ENCODE measurements at regions not wholly inside any gene's neighbourhood (a gene's known extent, or its start where the extent isn't known, plus 50 kb on each side); places are given as distances from the start of the nearest gene placed in this dataset.

- no peaks in the 10 kb centered on the region for H3K4me1 Mint-ChIP-seq
- no peaks in the 10 kb centered on the region for H3K36me3 Mint-ChIP-seq (ENCODE audit: low read depth)
- H3K4me3 Mint-ChIP-seq = no peak overlapping the region
- no peak overlapping the region for H3K27ac Mint-ChIP-seq (ENCODE audit: unreplicated experiment)
- no peak for DNase-seq (ENCODE audit: low read depth, low spot score)
- no peaks in the 10 kb centered on the region for H3K9me3 Mint-ChIP-seq
- TF ChIP-seq, protein P1, sequence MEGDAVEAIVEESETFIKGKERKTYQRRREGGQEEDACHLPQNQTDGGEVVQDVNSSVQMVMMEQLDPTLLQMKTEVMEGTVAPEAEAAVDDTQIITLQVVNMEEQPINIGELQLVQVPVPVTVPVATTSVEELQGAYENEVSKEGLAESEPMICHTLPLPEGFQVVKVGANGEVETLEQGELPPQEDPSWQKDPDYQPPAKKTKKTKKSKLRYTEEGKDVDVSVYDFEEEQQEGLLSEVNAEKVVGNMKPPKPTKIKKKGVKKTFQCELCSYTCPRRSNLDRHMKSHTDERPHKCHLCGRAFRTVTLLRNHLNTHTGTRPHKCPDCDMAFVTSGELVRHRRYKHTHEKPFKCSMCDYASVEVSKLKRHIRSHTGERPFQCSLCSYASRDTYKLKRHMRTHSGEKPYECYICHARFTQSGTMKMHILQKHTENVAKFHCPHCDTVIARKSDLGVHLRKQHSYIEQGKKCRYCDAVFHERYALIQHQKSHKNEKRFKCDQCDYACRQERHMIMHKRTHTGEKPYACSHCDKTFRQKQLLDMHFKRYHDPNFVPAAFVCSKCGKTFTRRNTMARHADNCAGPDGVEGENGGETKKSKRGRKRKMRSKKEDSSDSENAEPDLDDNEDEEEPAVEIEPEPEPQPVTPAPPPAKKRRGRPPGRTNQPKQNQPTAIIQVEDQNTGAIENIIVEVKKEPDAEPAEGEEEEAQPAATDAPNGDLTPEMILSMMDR (conservative IDR thresholded peaks at IDR 0.05) = no peak
- H3K27me3 Mint-ChIP-seq (ENCODE audit: low read depth) = no peaks in the 10 kb centered on the region
These were observed 947.9 kb downstream of the PDHA2 start for GRCh38 chr4:96787766-96788165.

GRCh38 chr4:96809563-96809962 lies 969.7 kb downstream of the PDHA2 start:
- H3K9me3 Mint-ChIP-seq = peaks cover 7% of the 10 kb centered on the region
- H3K4me1 Mint-ChIP-seq = no peaks in the 10 kb centered on the region
- H3K27me3 Mint-ChIP-seq (ENCODE audit: low read depth) = no peaks in the 10 kb centered on the region
- no peak overlapping the region for H3K27ac Mint-ChIP-seq (ENCODE audit: unreplicated experiment)
- TF ChIP-seq, protein P1 (conservative IDR thresholded peaks at IDR 0.05) = no peak
- no peak overlapping the region for H3K4me3 Mint-ChIP-seq
- H3K36me3 Mint-ChIP-seq (ENCODE audit: low read depth) = peaks cover 2% of the 10 kb centered on the region
- DNase-seq (ENCODE audit: low read depth, low spot score) = no peak

DNA sequence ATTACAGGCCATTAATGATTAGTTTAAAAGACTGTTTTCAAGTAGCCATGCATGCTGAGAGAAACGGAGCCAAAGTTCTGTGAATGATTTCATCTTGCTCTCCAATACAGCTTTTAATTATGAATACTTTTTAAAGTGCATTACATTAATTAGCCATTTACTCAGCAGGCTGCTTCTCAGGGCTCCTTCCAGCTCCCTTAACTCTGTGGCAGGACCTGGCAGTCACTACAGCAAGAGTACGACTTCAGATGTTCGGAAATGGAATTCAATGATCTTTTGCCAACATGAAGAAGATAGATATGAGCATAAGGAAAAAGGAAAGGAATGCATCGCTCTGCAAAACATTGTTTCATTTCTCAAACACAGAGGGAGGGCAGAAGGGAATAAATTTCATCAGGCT lies 987.2 kb downstream of the PDHA2 start:
- no peaks in the 10 kb centered on the region for H3K9me3 Mint-ChIP-seq
- H3K4me3 Mint-ChIP-seq = no peak overlapping the region
- H3K4me1 Mint-ChIP-seq = no peaks in the 10 kb centered on the region
- H3K36me3 Mint-ChIP-seq (ENCODE audit: low read depth) = no peaks in the 10 kb centered on the region
- H3K27me3 Mint-ChIP-seq (ENCODE audit: low read depth) = no peaks in the 10 kb centered on the region
- TF ChIP-seq, protein P1 (conservative IDR thresholded peaks at IDR 0.05) = no peak
- DNase-seq (ENCODE audit: low read depth, low spot score) = no peak
- no peak overlapping the region for H3K27ac Mint-ChIP-seq (ENCODE audit: unreplicated experiment)

GRCh38 chr4:96833831-96834230 lies 993.9 kb downstream of the PDHA2 start:
- no peaks in the 10 kb centered on the region for H3K4me1 Mint-ChIP-seq
- H3K4me3 Mint-ChIP-seq = no peak overlapping the region
- H3K36me3 Mint-ChIP-seq (ENCODE audit: low read depth) = no peaks in the 10 kb centered on the region
- no peak overlapping the region for H3K27ac Mint-ChIP-seq (ENCODE audit: unreplicated experiment)
- no peaks in the 10 kb centered on the region for H3K27me3 Mint-ChIP-seq (ENCODE audit: low read depth)
- no peaks in the 10 kb centered on the region for H3K9me3 Mint-ChIP-seq
- TF ChIP-seq, protein P1 (conservative IDR thresholded peaks at IDR 0.05) = no peak
- DNase-seq (ENCODE audit: low read depth, low spot score) = no peak

- DNase-seq (ENCODE audit: low read depth, low spot score) = no peak
- Mint-ChIP-seq H3K4me1 (no peaks in the 10 kb centered on the region), H3K36me3 (ENCODE audit: low read depth) (no peaks in the 10 kb centered on the region), H3K27me3 (ENCODE audit: low read depth) (no peaks in the 10 kb centered on the region), H3K4me3 (no peak overlapping the region), H3K9me3 (no peaks in the 10 kb centered on the region), H3K27ac (ENCODE audit: unreplicated experiment) (no peak overlapping the region)
- TF ChIP-seq, protein P1 (conservative IDR thresholded peaks at IDR 0.05) = no peak
These were observed 996.1 kb downstream of the PDHA2 start for GRCh38 chr4:96835991-96836390.

DNA sequence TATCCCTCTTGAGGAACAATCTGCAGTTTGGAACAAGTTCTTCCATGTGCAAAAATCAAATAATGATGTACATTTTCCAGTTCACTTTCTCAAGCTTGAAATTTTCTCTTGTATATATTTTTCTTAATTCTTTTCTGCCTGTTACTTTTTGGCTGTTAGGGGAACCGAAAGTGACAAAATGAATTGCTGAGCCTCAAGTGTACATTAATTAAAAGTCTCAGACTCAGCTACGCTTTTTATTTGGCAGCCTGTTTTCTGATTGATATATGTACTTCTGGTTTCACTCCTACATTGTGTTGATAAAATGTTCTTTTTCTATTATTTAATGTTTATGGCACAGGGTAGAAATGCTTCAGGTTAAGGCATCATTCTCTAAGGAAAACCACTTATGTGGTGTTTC lies 999.5 kb downstream of the PDHA2 start:
- Mint-ChIP-seq H3K4me3 (no peak overlapping the region), H3K4me1 (no peaks in the 10 kb centered on the region), H3K9me3 (no peaks in the 10 kb centered on the region), H3K27me3 (ENCODE audit: low read depth) (no peaks in the 10 kb centered on the region), H3K27ac (ENCODE audit: unreplicated experiment) (no peak overlapping the region), H3K36me3 (ENCODE audit: low read depth) (no peaks in the 10 kb centered on the region)
- TF ChIP-seq, protein P1 (conservative IDR thresholded peaks at IDR 0.05) = no peak
- DNase-seq (ENCODE audit: low read depth, low spot score) = no peak

Measured in neural crest cell (in vitro differentiated cells).